Astrocyte (in vitro differentiated cells and primary cell): ENCODE measurements at regions not wholly inside any gene's neighbourhood (a gene's known extent, or its start where the extent isn't known, plus 50 kb on each side); places are given as distances from the start of the nearest gene placed in this dataset.

Experiments used
- DNase-seq: peaks from one replicate; pipeline ENCODE4 v3.0.0-alpha.2; 2010; ENCODE audit warnings: low read depth
- FAIRE-seq: peaks from 2 replicates; lab custom pipeline; 2011; peaks lifted over from hg19 to GRCh38; lab: Jason Lieb, UNC
- H2AFZ ChIP-seq: 2 replicates; pipeline ENCODE4 v1.6.0; 2012; ENCODE audit warnings: low read depth, low read length, inconsistent platforms
- H3K27ac ChIP-seq: 2 replicates; pipeline ENCODE4 v1.5.1; 2011; ENCODE audit warnings: low read depth, low read length, inconsistent platforms
- H3K27me3 ChIP-seq: 2 replicates; pipeline ENCODE4 v1.6.0; 2011; ENCODE audit warnings: low read length, inconsistent platforms; ENCODE audit not compliant: insufficient read depth
- H3K36me3 ChIP-seq: 2 replicates; pipeline ENCODE4 v1.5.1; 2011; ENCODE audit warnings: low read length, inconsistent platforms; ENCODE audit not compliant: insufficient read depth
- H3K4me1 ChIP-seq: 2 replicates; pipeline ENCODE4 v1.5.1; 2011; ENCODE audit warnings: low read length, inconsistent platforms; ENCODE audit not compliant: insufficient read depth
- H3K4me2 ChIP-seq: 2 replicates; pipeline ENCODE4 v1.6.0; 2012; ENCODE audit warnings: low read length, inconsistent platforms
- H3K4me3 ChIP-seq: 2 replicates; pipeline ENCODE4 v1.5.1; 2011; ENCODE audit warnings: low read depth, mild to moderate bottlenecking, low read length, inconsistent platforms; ENCODE audit not compliant: insufficient read depth
- H3K79me2 ChIP-seq: 2 replicates; pipeline ENCODE4 v1.6.0; 2012; ENCODE audit warnings: mild to moderate bottlenecking, low read length, inconsistent platforms; ENCODE audit not compliant: insufficient read depth
- H3K9ac ChIP-seq: 2 replicates; pipeline ENCODE4 v1.6.0; 2012; ENCODE audit warnings: mild to moderate bottlenecking, low read length, inconsistent platforms
- H3K9me3 ChIP-seq: 2 replicates; pipeline ENCODE4 v1.5.1; 2012; ENCODE audit warnings: low read depth, mild to moderate bottlenecking, low read length, inconsistent platforms; ENCODE audit not compliant: insufficient read depth
- H4K20me1 ChIP-seq: 2 replicates; pipeline ENCODE4 v1.6.0; 2012; ENCODE audit warnings: low read length, inconsistent platforms; ENCODE audit not compliant: insufficient read depth
- H3K27ac Mint-ChIP-seq: one replicate; pipeline ENCODE4 v1.8.0; 2021; ENCODE audit warnings: mild to moderate bottlenecking, mixed read lengths; ENCODE audit not compliant: unreplicated experiment
- H3K27me3 Mint-ChIP-seq: one replicate; pipeline ENCODE4 v1.8.0; 2021; ENCODE audit warnings: low read depth, mixed read lengths; ENCODE audit not compliant: unreplicated experiment
- H3K36me3 Mint-ChIP-seq: one replicate; pipeline ENCODE4 v1.8.0; 2021; ENCODE audit warnings: low read depth, mixed read lengths; ENCODE audit not compliant: unreplicated experiment
- H3K4me1 Mint-ChIP-seq: one replicate; pipeline ENCODE4 v1.8.0; 2021; ENCODE audit warnings: low read depth, mixed read lengths; ENCODE audit not compliant: unreplicated experiment
- H3K4me3 Mint-ChIP-seq: one replicate; pipeline ENCODE4 v1.8.0; 2021; ENCODE audit warnings: mild to moderate bottlenecking, moderate library complexity, mixed read lengths; ENCODE audit not compliant: unreplicated experiment
- H3K9me3 Mint-ChIP-seq: one replicate; pipeline ENCODE4 v1.8.0; 2021; ENCODE audit warnings: mild to moderate bottlenecking, mixed read lengths; ENCODE audit not compliant: unreplicated experiment
- CTCF ChIP-seq: IDR thresholded peaks from 2 replicates; pipeline ENCODE4 v1.5.1; 2011; ENCODE audit warnings: low read depth, mild to moderate bottlenecking, inconsistent platforms, low read length, moderate library complexity; ENCODE audit not compliant: insufficient read depth
- EZH2 ChIP-seq: IDR thresholded peaks from 2 replicates; pipeline ENCODE4 v1.6.1; 2012; ENCODE audit warnings: mild to moderate bottlenecking, low read length, inconsistent platforms; ENCODE audit not compliant: insufficient read depth

- DNase-seq, result no peak
- no peaks in the 10 kb centered on the region for H3K36me3 ChIP-seq
- no peaks in the 10 kb centered on the region for H4K20me1 ChIP-seq
- Mint-ChIP-seq H3K27ac (no peak overlapping the region), H3K36me3 (peaks cover 2% of the 10 kb centered on the region), H3K27me3 (peaks cover 5% of the 10 kb centered on the region), H3K4me3 (no peak overlapping the region), H3K9me3 (peaks cover 2% of the 10 kb centered on the region), H3K4me1 (peaks cover 6% of the 10 kb centered on the region)
- no peaks in the 10 kb centered on the region for H3K79me2 ChIP-seq
- H3K27me3 ChIP-seq, result peaks cover 2% of the 10 kb centered on the region
- no peak overlapping the region for H3K9ac ChIP-seq
- TF ChIP-seq EZH2 (no peak), CTCF (no peak)
- H3K4me1 ChIP-seq, result no peaks in the 10 kb centered on the region
- H3K27ac ChIP-seq, result no peak overlapping the region
- no peak overlapping the region for H3K4me3 ChIP-seq
- no peak for FAIRE-seq
- no peaks in the 10 kb centered on the region for H3K9me3 ChIP-seq
- no peak overlapping the region for H2AFZ ChIP-seq
- no peak overlapping the region for H3K4me2 ChIP-seq
These were observed 114.3 kb upstream of the ARHGEF3 start for GRCh38 chr3:56915966-56916586.

- Histone ChIP-seq H3K4me2 (no peak overlapping the region), H2AFZ (no peak overlapping the region), H3K27ac (no peak overlapping the region), H4K20me1 (no peaks in the 10 kb centered on the region), H3K4me1 (no peaks in the 10 kb centered on the region), H3K27me3 (peaks cover 2% of the 10 kb centered on the region), H3K9me3 (no peaks in the 10 kb centered on the region), H3K36me3 (no peaks in the 10 kb centered on the region), H3K79me2 (no peaks in the 10 kb centered on the region), H3K4me3 (no peak overlapping the region), H3K9ac (no peak overlapping the region)
- H3K4me1 Mint-ChIP-seq, result peaks cover 6% of the 10 kb centered on the region
- H3K4me3 Mint-ChIP-seq, result no peak overlapping the region
- no peak overlapping the region for H3K27ac Mint-ChIP-seq
- peaks cover 2% of the 10 kb centered on the region for H3K9me3 Mint-ChIP-seq
- no peak for FAIRE-seq
- no peak for DNase-seq
- peaks cover 5% of the 10 kb centered on the region for H3K27me3 Mint-ChIP-seq
- TF ChIP-seq CTCF (no peak), EZH2 (no peak)
- H3K36me3 Mint-ChIP-seq, result peaks cover 4% of the 10 kb centered on the region
These were observed 112.9 kb upstream of the ARHGEF3 start for GRCh38 chr3:56914646-56915045.

GRCh38 chr3:56911363-56911762 lies 109.6 kb upstream of the ARHGEF3 start:
- Histone ChIP-seq H3K36me3 (no peaks in the 10 kb centered on the region), H3K79me2 (no peaks in the 10 kb centered on the region), H3K9me3 (no peaks in the 10 kb centered on the region), H3K27ac (no peak overlapping the region), H2AFZ (no peak overlapping the region), H3K4me2 (no peak overlapping the region), H3K4me3 (no peak overlapping the region), H4K20me1 (no peaks in the 10 kb centered on the region), H3K4me1 (no peaks in the 10 kb centered on the region), H3K9ac (no peak overlapping the region), H3K27me3 (no peaks in the 10 kb centered on the region)
- no peak for FAIRE-seq
- Mint-ChIP-seq H3K36me3 (peaks cover 3% of the 10 kb centered on the region), H3K27me3 (peaks cover 3% of the 10 kb centered on the region), H3K9me3 (peaks cover 2% of the 10 kb centered on the region), H3K27ac (no peak overlapping the region), H3K4me3 (no peak overlapping the region), H3K4me1 (peaks cover 4% of the 10 kb centered on the region)
- TF ChIP-seq CTCF (no peak), EZH2 (no peak)
- no peak for DNase-seq
